ENCODE measurements at regions not wholly inside any gene's neighbourhood (a gene's known extent, or its start where the extent isn't known, plus 50 kb on each side); places are given as distances from the start of the nearest gene placed in this dataset.

GRCh38 chr4:126269106-126269505 is 954.4 kb downstream of the FAT4 start:
- TF ChIP-seq ZNF8 (CRISPR knock-in tag; IDR thresholded peaks at IDR 0.05) (no peak), TCF4 (CRISPR knock-in tag; IDR thresholded peaks at IDR 0.05; ENCODE audit: borderline replicate concordance) (no peak), RARB (CRISPR knock-in tag; IDR thresholded peaks at IDR 0.05) (no peak)
- ATAC-seq, result no peak

- ATAC-seq, result no peak
These were observed 956.5 kb downstream of the FAT4 start for GRCh38 chr4:126271292-126271691.

GRCh38 chr4:126273746-126274145 is 959.0 kb downstream of the FAT4 start:
- 0 out of 2 replicates have a peak, but pooled peaks have one; percentile 35 for TF ChIP-seq TCF4 (CRISPR knock-in tag; IDR thresholded peaks at IDR 0.05; ENCODE audit: borderline replicate concordance)
- no peak for TF ChIP-seq CSDC2 (CRISPR knock-in tag; IDR thresholded peaks at IDR 0.05)
- TF ChIP-seq ARNTL (CRISPR knock-in tag; IDR thresholded peaks at IDR 0.05; ENCODE audit: borderline replicate concordance, low read depth), result no peak

More at GRCh38 chr4:126271292-126271691, 956.5 kb downstream of the FAT4 start:
- TF ChIP-seq CSDC2 (CRISPR knock-in tag; IDR thresholded peaks at IDR 0.05) (no peak), ISL1 (CRISPR knock-in tag; IDR thresholded peaks at IDR 0.05) (no peak), ZNF8 (CRISPR knock-in tag; IDR thresholded peaks at IDR 0.05) (no peak), PPARA (CRISPR knock-in tag; IDR thresholded peaks at IDR 0.05; ENCODE audit: borderline replicate concordance) (no peak), ESRRG (CRISPR knock-in tag; IDR thresholded peaks at IDR 0.05) (no peak), TSHZ2 (CRISPR knock-in tag; IDR thresholded peaks at IDR 0.05) (no peak), ARNTL (CRISPR knock-in tag; IDR thresholded peaks at IDR 0.05; ENCODE audit: borderline replicate concordance, low read depth) (no peak), POU6F1 (CRISPR knock-in tag; IDR thresholded peaks at IDR 0.05; ENCODE audit: borderline replicate concordance, low read depth) (no peak), TCF4 (CRISPR knock-in tag; IDR thresholded peaks at IDR 0.05; ENCODE audit: borderline replicate concordance) (no peak), ZC3H10 (CRISPR knock-in tag; IDR thresholded peaks at IDR 0.05) (no peak), BACH2 (CRISPR knock-in tag; IDR thresholded peaks at IDR 0.05; ENCODE audit: borderline replicate concordance) (no peak), CREB5 (CRISPR knock-in tag; IDR thresholded peaks at IDR 0.05; ENCODE audit: low read depth) (no peak), TOX (CRISPR knock-in tag; IDR thresholded peaks at IDR 0.05; ENCODE audit: borderline replicate concordance) (no peak), OSR1 (CRISPR knock-in tag; IDR thresholded peaks at IDR 0.05) (no peak)

GRCh38 chr4:126291886-126292285 is 977.1 kb downstream of the FAT4 start:
- no peak for TF ChIP-seq TCF4 (CRISPR knock-in tag; IDR thresholded peaks at IDR 0.05; ENCODE audit: borderline replicate concordance)
- TF ChIP-seq PPARA (CRISPR knock-in tag; IDR thresholded peaks at IDR 0.05; ENCODE audit: borderline replicate concordance), result no peak
- TF ChIP-seq SNAI2 (CRISPR knock-in tag; IDR thresholded peaks at IDR 0.05), result no peak
- no peak for TF ChIP-seq BACH2 (CRISPR knock-in tag; IDR thresholded peaks at IDR 0.05; ENCODE audit: borderline replicate concordance)
- TF ChIP-seq PATZ1 (CRISPR knock-in tag; IDR thresholded peaks at IDR 0.05; ENCODE audit: borderline replicate concordance), result no peak
- no peak for TF ChIP-seq POU6F1 (CRISPR knock-in tag; IDR thresholded peaks at IDR 0.05; ENCODE audit: borderline replicate concordance, low read depth)
- no peak for TF ChIP-seq OSR1 (CRISPR knock-in tag; IDR thresholded peaks at IDR 0.05)
- TF ChIP-seq ESRRG (CRISPR knock-in tag; IDR thresholded peaks at IDR 0.05), result no peak
- TF ChIP-seq ARNTL (CRISPR knock-in tag; IDR thresholded peaks at IDR 0.05; ENCODE audit: borderline replicate concordance, low read depth), result no peak
- TF ChIP-seq ZFP30 (CRISPR knock-in tag; IDR thresholded peaks at IDR 0.05), result no peak
- TF ChIP-seq RARB (CRISPR knock-in tag; IDR thresholded peaks at IDR 0.05), result no peak
- no peak for ATAC-seq

More at GRCh38 chr4:126273746-126274145, 959.0 kb downstream of the FAT4 start:
- no peak for ATAC-seq
